Spinal cord (tissue), 9 donors: ENCODE measurements at regions not wholly inside any gene's neighbourhood (a gene's known extent, or its start where the extent isn't known, plus 50 kb on each side); places are given as distances from the start of the nearest gene placed in this dataset.

Experiments
- DNase-seq, 6 donors: peaks; one replicate each; pipeline versions ENCODE4 v3.0.0 to v3.0.0-alpha.2; 2013 to 2015; ENCODE audit warnings: low spot score in 6 of 6, low read depth in 4 of 6
- H3K27ac ChIP-seq: one replicate; pipeline ENCODE4 v1.5.1; 2013; ENCODE audit warnings: low read depth, low read length, control low read depth
- H3K27me3 ChIP-seq: one replicate; pipeline ENCODE4 v1.6.1; 2013; ENCODE audit warnings: low read length; ENCODE audit not compliant: control insufficient read depth, insufficient read depth
- H3K36me3 ChIP-seq: one replicate; pipeline ENCODE4 v1.6.1; 2013; ENCODE audit warnings: low read length; ENCODE audit not compliant: control insufficient read depth, insufficient read depth
- H3K4me1 ChIP-seq: one replicate; pipeline ENCODE4 v1.6.1; 2013; ENCODE audit warnings: low read length; ENCODE audit not compliant: control insufficient read depth, insufficient read depth
- H3K4me3 ChIP-seq: one replicate; pipeline ENCODE4 v1.5.1; 2013; ENCODE audit warnings: low read depth, low read length, control low read depth
- H3K9me3 ChIP-seq: one replicate; pipeline ENCODE4 v1.6.1; 2013; ENCODE audit warnings: low read length; ENCODE audit not compliant: control insufficient read depth, insufficient read depth
- WGBS: methylation state at CpG from one replicate; pipeline ENCODE4 v1.1.5; 2013; ENCODE audit warnings: missing lambda C conversion rate; ENCODE audit not compliant: insufficient coverage; 5-methylcytosine and 5-hydroxymethylcytosine counted together
- donor health status: healthy.

DNA sequence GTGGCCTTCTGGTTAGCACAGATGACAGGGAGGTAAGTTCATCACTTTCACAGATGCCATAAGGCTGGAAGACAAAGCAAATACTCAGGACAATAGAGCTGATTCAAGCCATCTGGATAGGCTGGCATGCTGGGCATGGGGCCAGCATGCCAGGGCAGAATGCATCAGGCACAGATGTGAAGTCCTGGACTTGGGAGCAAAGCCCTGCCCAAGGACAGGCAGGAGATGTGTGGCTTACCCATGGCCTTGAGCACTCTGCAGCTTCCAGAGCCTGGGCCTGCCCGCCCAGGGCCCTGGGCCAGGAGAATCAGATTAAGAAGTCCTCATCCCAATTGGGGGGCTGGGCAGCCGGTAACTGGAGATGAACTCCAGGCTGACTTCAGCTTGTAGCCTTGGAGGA is 135.7 kb upstream of the ZC3H12A start:
- WGBS: 85% methylated on average over 2 of the region's 2 CpGs
- no peaks in the 10 kb centered on the region for H3K36me3 ChIP-seq
- H3K9me3 ChIP-seq: no peaks in the 10 kb centered on the region
- no peak overlapping the region for H3K27ac ChIP-seq
- H3K4me1 ChIP-seq: peaks cover 4% of the 10 kb centered on the region
- H3K4me3 ChIP-seq: no peak overlapping the region
- H3K27me3 ChIP-seq: no peaks in the 10 kb centered on the region
- peak in 2 of 6 donors; percentile 58 to 75 for DNase-seq

DNA sequence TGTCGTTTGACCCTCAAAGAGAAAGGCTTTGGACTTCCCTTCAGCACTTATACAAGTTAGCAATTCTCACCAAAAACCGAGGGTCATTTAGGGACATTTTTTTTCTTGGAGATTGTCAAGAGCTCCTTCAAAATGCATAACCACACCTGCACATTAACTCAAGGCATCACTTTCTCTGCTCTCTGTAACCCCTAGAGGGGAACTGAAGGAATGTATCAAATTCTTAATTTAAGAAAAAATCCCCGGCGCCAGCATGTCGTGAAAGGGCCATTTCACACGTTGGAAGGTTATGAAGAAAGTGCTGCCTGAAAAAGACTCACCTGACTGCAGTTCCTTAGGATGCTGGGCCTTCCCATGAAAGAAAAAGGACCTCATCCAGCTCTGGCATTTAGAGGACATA is 131.6 kb upstream of the ZC3H12A start:
- H3K4me3 ChIP-seq: no peak overlapping the region
- H3K36me3 ChIP-seq: no peaks in the 10 kb centered on the region
- no peak overlapping the region for H3K27ac ChIP-seq
- 62% methylated on average over 5 of the region's 6 CpGs for WGBS
- DNase-seq: peak in 1 of 6 donors; percentile 66
- H3K9me3 ChIP-seq: no peaks in the 10 kb centered on the region
- H3K27me3 ChIP-seq: no peaks in the 10 kb centered on the region
- H3K4me1 ChIP-seq: peaks cover 4% of the 10 kb centered on the region

DNA sequence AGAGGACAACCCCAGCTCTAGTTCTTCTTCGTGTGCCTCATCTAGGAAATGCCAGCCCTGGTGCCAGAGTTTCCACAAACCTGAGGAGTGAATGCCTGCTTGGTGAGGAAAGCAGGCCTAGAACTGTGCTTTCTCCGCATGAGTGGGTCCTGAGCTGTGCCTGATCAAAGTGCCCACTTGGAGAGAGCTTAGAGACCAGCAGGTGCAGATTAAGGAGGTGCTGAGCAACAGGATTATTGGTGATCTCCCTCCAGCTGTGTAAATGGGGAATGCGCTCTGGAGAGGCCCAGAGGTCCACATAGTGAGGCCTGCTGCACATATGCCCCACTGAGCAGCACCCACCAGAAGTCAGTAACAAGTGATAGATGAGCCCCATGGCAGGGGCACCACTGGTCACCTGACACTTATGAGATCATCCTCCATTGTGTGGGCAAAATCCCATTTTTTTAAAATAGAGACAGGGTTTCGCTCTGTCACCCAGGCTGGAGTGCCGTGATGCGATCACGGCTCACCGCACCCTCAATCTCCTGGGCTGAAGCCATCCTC is 127.2 kb upstream of the ZC3H12A start:
- no peaks in the 10 kb centered on the region for H3K9me3 ChIP-seq
- no peak for DNase-seq
- WGBS: 80% methylated on average over 8 of the region's 8 CpGs

DNA sequence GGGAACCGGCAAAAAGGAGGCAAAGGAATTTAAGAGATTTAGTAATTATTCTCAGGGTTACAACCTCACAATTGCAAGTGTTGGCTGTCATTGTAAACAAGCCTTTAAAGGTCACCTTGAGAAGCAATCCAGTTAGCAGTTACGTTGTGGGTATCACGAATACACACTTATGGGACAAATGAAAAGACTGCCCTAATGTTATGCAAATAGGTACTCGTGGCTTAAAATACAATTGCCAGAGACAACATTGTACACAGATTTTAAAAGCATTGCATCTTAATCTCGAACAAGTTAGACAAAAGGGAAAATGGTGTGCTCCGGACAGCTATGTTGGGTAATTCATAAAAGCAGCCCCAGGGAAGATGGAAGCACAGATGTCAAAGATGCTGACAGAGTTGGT is 120.5 kb upstream of the ZC3H12A start:
- WGBS: no CpG with 5 or more reads among the region's 6 CpGs
- H3K9me3 ChIP-seq: no peaks in the 10 kb centered on the region
- H3K27me3 ChIP-seq: no peaks in the 10 kb centered on the region
- H3K4me1 ChIP-seq: no peaks in the 10 kb centered on the region
- no peaks in the 10 kb centered on the region for H3K36me3 ChIP-seq
- H3K4me3 ChIP-seq: no peak overlapping the region
- DNase-seq: peak in 1 of 6 donors; percentile 32
- no peak overlapping the region for H3K27ac ChIP-seq

More for the DNA sequence above, 127.2 kb upstream of the ZC3H12A start:
- H3K4me3 ChIP-seq: no peak overlapping the region
- no peaks in the 10 kb centered on the region for H3K36me3 ChIP-seq
- H3K4me1 ChIP-seq: no peaks in the 10 kb centered on the region
- H3K27me3 ChIP-seq: no peaks in the 10 kb centered on the region
- H3K27ac ChIP-seq: no peak overlapping the region

DNA sequence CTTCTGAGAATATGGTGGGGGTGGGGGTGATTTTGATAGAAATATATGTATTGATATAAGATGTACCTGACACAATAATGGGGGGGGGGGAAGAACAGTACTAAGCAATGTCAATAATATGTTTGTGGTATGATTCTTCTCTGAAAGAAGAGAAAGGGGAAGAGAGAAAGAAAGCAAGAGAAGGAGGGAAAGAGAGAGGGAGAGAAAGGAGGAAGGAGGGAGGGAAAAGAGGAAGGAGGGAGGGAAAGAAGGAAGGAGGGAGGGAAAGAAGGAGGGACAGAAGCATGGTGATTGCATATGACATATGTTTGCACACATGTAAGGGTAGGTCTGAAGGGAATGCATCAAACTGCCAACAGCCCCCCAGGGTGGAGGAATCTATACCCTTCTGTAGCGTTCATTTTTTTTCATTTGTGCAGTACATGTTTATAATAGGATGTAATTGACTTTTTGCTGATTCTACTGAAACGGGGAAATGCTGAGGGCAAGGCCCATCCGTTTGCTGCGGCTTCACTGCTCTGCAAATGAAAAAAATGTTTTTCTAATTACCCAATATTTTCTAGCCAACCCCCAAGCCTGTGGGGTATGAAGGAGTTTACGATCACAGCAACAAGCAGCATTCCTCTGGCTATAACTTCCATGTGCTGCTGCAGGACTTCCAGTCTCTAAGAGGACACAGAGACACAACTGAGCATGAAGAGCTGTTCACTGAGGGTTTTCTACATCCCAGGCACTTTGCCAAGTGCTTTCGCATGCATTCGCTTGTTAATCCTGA is 119.3 kb upstream of the ZC3H12A start:
- H3K4me1 ChIP-seq: no peaks in the 10 kb centered on the region
- H3K4me3 ChIP-seq: no peak overlapping the region
- WGBS: 68% methylated on average over 3 of the region's 7 CpGs
- peaks cover 2% of the 10 kb centered on the region for H3K27me3 ChIP-seq
- H3K9me3 ChIP-seq: no peaks in the 10 kb centered on the region
- H3K27ac ChIP-seq: no peak overlapping the region
- peak in 1 of 6 donors; percentile 70 for DNase-seq
- H3K36me3 ChIP-seq: no peaks in the 10 kb centered on the region

DNA sequence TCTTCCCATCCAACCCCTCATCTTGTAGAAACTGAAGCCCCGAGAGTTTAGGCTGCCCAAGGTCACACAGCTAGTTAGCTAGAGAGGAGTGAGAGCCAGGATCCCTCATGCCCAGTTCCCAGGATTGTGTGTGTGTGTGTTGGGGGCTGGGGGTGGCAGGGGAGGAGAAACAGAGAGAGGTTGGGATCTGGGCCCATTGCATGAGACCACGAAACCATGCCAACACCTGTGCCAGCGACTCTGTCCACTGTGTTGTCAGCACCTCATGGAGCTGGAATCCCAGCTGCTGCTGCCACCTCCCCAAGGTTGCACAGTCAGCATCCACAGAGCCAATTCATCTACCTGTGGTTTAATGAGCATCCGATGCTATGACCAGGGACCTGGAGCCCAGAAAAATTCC is 115.4 kb upstream of the ZC3H12A start:
- Histone ChIP-seq H3K27me3 (peaks cover 2% of the 10 kb centered on the region), H3K4me1 (no peaks in the 10 kb centered on the region), H3K9me3 (no peaks in the 10 kb centered on the region), H3K4me3 (no peak overlapping the region), H3K36me3 (no peaks in the 10 kb centered on the region), H3K27ac (no peak overlapping the region)
- WGBS: 83% methylated on average over 4 of the region's 4 CpGs
- DNase-seq: no peak

DNA sequence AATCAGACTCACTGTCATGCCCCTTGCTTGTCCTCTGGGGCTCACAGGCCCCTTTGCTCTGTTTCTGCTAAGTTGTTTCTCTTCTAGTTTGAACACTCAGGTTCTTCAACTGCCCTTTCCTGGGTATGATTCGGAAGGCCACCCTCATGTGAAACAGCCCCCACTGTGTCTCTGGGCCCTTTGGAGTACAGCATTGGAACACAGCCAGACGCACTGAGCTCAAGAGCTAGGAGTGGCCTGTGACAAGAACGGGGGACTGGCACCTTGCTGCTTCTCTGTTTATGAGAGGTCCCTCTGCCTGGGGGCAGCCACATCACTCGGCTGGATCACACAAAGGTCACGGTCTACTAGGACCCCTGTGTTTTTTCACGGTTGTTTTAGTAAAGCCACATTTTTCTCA is 114.4 kb upstream of the ZC3H12A start:
- H3K27ac ChIP-seq: no peak overlapping the region
- WGBS: 44% methylated on average over 6 of the region's 6 CpGs
- H3K36me3 ChIP-seq: no peaks in the 10 kb centered on the region
- H3K27me3 ChIP-seq: peaks cover 3% of the 10 kb centered on the region
- H3K4me3 ChIP-seq: no peak overlapping the region
- H3K9me3 ChIP-seq: no peaks in the 10 kb centered on the region
- no peak for DNase-seq
- H3K4me1 ChIP-seq: no peaks in the 10 kb centered on the region

DNA sequence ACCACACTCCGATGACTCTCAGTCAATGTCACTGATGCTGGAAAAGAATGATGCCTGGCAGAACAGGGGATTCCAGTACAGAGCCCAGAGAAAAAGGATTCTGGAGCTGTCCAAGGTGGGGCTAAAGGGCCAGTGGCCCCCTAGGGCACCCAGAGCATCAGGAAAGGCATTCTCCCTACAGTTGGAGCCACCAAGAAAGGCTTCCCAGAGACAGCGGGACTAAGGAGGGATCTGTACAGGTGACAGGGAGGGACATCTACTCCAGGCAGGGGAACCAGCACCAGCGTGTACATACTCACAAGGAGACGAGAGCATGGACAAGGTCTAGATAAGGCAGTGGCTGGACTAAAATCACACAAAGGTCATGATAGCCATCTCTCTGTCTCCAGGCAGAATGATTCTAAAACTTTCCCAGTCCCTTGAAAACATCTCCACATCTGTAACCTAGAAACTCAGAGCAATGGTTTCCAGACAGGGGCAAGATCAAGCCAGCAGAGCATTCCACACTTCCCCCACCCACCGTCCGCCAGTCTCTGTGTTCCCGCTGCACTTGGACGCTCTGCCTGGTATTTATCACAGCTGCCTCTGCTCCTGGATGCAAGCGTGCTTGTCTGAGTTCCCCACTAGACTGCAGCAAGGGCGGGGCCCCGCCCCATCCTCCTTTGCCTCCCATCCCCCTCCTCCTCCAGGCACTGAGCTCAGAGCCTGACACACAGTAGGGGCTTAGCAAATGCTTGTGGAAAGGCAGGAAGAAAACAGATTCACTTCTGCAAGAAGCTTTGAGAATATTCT is 111.6 kb upstream of the ZC3H12A start:
- Histone ChIP-seq H3K4me1 (no peaks in the 10 kb centered on the region), H3K36me3 (no peaks in the 10 kb centered on the region), H3K27me3 (peaks cover 4% of the 10 kb centered on the region), H3K9me3 (no peaks in the 10 kb centered on the region), H3K27ac (no peak overlapping the region), H3K4me3 (no peak overlapping the region)
- DNase-seq: peak in 2 of 6 donors; percentile 29 to 71
- WGBS: 32% methylated on average over 8 of the region's 11 CpGs

DNA sequence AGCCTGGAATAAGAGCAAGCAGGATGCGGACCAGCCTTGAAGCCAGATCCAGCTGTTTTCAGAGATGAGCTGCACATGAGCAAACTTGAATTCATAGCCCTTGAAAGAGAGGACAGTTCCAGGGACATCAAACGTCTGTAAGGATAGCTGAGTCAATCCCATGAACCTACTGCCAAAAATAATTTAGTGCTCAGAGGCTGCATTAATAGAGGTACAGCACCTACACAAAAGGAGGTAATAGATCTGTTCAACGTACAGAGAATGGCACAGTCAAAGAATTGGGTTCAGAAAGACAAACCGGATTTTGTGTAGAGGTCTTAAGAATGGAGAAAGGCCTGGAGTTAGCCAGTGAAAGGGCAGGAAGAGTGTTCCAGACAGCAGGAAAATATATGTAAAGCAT is 110.8 kb upstream of the ZC3H12A start:
- no peaks in the 10 kb centered on the region for H3K36me3 ChIP-seq

More for the DNA sequence above, 110.8 kb upstream of the ZC3H12A start:
- WGBS: 47% methylated on average over 2 of the region's 4 CpGs
- no peak overlapping the region for H3K4me3 ChIP-seq
- no peak for DNase-seq
- peaks cover 4% of the 10 kb centered on the region for H3K27me3 ChIP-seq
- no peaks in the 10 kb centered on the region for H3K9me3 ChIP-seq
- no peak overlapping the region for H3K27ac ChIP-seq
- no peaks in the 10 kb centered on the region for H3K4me1 ChIP-seq
